ENCODE measurements at regions not wholly inside any gene's neighbourhood (a gene's known extent, or its start where the extent isn't known, plus 50 kb on each side); places are given as distances from the start of the nearest gene placed in this dataset.
"Not testable (repeated sequence)": the region's sequence is repeated elsewhere in the genome, so short reads cannot be mapped to it uniquely, and the experiment has no call there.

- DNase-seq, result no peak
Observed at GRCh38 chr7:41576166-41576565, 126.7 kb downstream of the INHBA start.

- DNase-seq, result no peak
Observed at GRCh38 chr7:41574377-41574776, 128.5 kb downstream of the INHBA start.

GRCh38 chr7:41573862-41574261, 129.0 kb downstream of the INHBA start:
- DNase-seq, result no peak

GRCh38 chr7:41573443-41573842, 129.4 kb downstream of the INHBA start:
- no peak for DNase-seq

- DNase-seq, result no peak
Observed at GRCh38 chr7:41573015-41573414, 129.9 kb downstream of the INHBA start.

- no peak for DNase-seq
Observed at GRCh38 chr7:41571573-41571972, 131.3 kb downstream of the INHBA start.

- DNase-seq, result no peak
Observed at GRCh38 chr7:41570766-41571165, 132.1 kb downstream of the INHBA start.

GRCh38 chr7:41568135-41568534, 134.8 kb downstream of the INHBA start:
- DNase-seq, result no peak

GRCh38 chr7:41567731-41568114, 135.2 kb downstream of the INHBA start:
- DNase-seq, result no peak

GRCh38 chr7:41567031-41567730, 135.7 kb downstream of the INHBA start:
- DNase-seq, result no peak

GRCh38 chr7:41566581-41566980, 136.3 kb downstream of the INHBA start:
- DNase-seq, result no peak

GRCh38 chr7:41565655-41566054, 137.2 kb downstream of the INHBA start:
- no peak for DNase-seq

- no peak for DNase-seq
Observed at GRCh38 chr7:41559426-41559825, 143.5 kb downstream of the INHBA start.

GRCh38 chr7:41554481-41554880, 148.4 kb downstream of the INHBA start:
- no peak for DNase-seq

- DNase-seq, result not testable (repeated sequence)
Observed at GRCh38 chr7:41550046-41550445, 152.8 kb downstream of the INHBA start.

GRCh38 chr7:41544241-41544640, 158.6 kb downstream of the INHBA start:
- no peak for DNase-seq

- DNase-seq, result no peak
Observed at GRCh38 chr7:41540601-41541000, 162.3 kb downstream of the INHBA start.

- DNase-seq, result no peak
Observed at GRCh38 chr7:41538810-41539724, 163.8 kb downstream of the INHBA start.

GRCh38 chr7:41536873-41537665, 165.8 kb downstream of the INHBA start:
- DNase-seq, result no peak

- no peak for DNase-seq
Observed at GRCh38 chr7:41536122-41536872, 166.6 kb downstream of the INHBA start.

- DNase-seq, result no peak
Observed at GRCh38 chr7:41529831-41530230, 173.1 kb downstream of the INHBA start.

GRCh38 chr7:41524876-41525275, 178.0 kb downstream of the INHBA start:
- DNase-seq, result no peak

- no peak for DNase-seq
Observed at GRCh38 chr7:41520445-41520844, 182.4 kb downstream of the INHBA start.

Measured in CD4-positive, alpha-beta T cell treated with Interleukin-15 for 1 hour (primary cell).